Vagina (tissue), 2 donors: ENCODE measurements at regions not wholly inside any gene's neighbourhood (a gene's known extent, or its start where the extent isn't known, plus 50 kb on each side); places are given as distances from the start of the nearest gene placed in this dataset.

Source experiments
- CTCF ChIP-seq, 3 experiments: fragments of 450-650 bp in 2 of 3; fragments of 200-600 bp in 1 of 3; sonication (generic) in 1 of 3; IDR thresholded peaks; one replicate each; pipeline ENCODE4 v1.5.1; 2017 to 2019; ENCODE audit warnings: antibody characterized with exemption in 3 of 3, mild to moderate bottlenecking in 2 of 3, moderate library complexity in 2 of 3
- POLR2AphosphoS5 ChIP-seq, 2 donors: sonication (generic); formaldehyde crosslinking; IDR thresholded peaks; one replicate each; pipeline ENCODE4 v1.9.0; 2017; ENCODE audit warnings: antibody characterized with exemption in 2 of 2, mild to moderate bottlenecking in 2 of 2, low read depth in 1 of 2; ENCODE audit not compliant: insufficient read depth in 1 of 2

GRCh38 chr9:84137968-84138367, 157.4 kb downstream of the RMI1 start:
- TF ChIP-seq CTCF (IDR thresholded peaks at IDR 0.05), result no peak
- TF ChIP-seq POLR2AphosphoS5 (IDR thresholded peaks at IDR 0.05; ENCODE audit: insufficient read depth in 1 of 2, low read depth in 1 of 2), result no peak
